ENCODE measurements at regions not wholly inside any gene's neighbourhood (a gene's known extent, or its start where the extent isn't known, plus 50 kb on each side); places are given as distances from the start of the nearest gene placed in this dataset.

DNA sequence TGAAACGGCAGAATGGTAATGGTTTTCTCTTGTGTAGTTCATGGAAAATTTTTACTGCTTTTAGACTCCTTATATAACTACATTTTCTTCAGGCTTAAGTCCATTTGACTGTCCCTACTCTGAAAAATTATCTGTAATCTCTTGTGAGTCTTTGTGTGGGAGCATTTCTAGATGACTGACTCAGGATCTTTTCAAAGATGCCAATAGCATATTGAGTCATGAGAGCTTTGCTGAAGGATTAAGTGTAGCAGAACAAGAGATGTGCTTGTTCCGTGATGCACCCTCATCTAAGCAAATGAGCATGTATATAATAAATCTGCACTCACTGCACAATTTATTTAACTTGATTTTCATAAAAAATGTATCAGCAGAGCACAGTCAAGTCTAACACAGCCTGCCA lies 298.7 kb upstream of the CDH6 start:
- peak; percentile 20 for DNase-seq (ENCODE audit: low read depth, low spot score)
- no peaks in the 10 kb centered on the region for H3K27me3 ChIP-seq (ENCODE audit: control insufficient read depth, insufficient read depth, low read length)
- TF ChIP-seq, protein P1, sequence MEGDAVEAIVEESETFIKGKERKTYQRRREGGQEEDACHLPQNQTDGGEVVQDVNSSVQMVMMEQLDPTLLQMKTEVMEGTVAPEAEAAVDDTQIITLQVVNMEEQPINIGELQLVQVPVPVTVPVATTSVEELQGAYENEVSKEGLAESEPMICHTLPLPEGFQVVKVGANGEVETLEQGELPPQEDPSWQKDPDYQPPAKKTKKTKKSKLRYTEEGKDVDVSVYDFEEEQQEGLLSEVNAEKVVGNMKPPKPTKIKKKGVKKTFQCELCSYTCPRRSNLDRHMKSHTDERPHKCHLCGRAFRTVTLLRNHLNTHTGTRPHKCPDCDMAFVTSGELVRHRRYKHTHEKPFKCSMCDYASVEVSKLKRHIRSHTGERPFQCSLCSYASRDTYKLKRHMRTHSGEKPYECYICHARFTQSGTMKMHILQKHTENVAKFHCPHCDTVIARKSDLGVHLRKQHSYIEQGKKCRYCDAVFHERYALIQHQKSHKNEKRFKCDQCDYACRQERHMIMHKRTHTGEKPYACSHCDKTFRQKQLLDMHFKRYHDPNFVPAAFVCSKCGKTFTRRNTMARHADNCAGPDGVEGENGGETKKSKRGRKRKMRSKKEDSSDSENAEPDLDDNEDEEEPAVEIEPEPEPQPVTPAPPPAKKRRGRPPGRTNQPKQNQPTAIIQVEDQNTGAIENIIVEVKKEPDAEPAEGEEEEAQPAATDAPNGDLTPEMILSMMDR (IDR thresholded peaks at IDR 0.05; ENCODE audit: low read depth, low read length) = no peak
- ChIA-PET CTCF (no interaction called here), POLR2A (no interaction called here)
- H3K27ac ChIP-seq (ENCODE audit: low read depth, low read length) = no peak overlapping the region
- H3K4me3 ChIP-seq (ENCODE audit: low read depth, low read length) = no peak overlapping the region
- H3K9me3 ChIP-seq (ENCODE audit: control insufficient read depth, insufficient read depth, low read length) = no peaks in the 10 kb centered on the region

DNA sequence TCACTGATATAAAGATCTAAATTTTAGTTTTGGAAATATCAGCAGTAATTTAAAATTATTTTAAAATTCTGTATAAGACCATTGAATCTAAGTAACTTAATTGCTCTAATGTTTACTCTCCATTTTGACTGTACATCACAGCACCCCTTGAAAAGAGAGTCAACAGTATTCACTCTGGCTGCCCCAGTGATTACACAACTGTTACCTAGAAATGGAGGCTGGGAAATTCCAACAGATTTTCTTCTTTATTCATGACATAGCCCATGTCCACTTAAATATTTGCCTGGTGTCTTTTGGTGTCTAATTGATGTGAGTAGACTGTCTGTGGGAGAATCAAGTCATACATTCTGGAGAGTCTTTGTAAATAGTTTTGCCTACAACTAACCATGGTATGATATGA lies 301.8 kb upstream of the CDH6 start:
- CTCF ChIA-PET = interaction anchor here (1.3 kb wide), 1 partner anchor 341 kb away, joined by 4 read pairs; no protein-coding TSS in a partner anchor
- no peak overlapping the region for H3K4me3 ChIP-seq (ENCODE audit: low read depth, low read length)
- no peaks in the 10 kb centered on the region for H3K9me3 ChIP-seq (ENCODE audit: control insufficient read depth, insufficient read depth, low read length)
- POLR2A ChIA-PET = no interaction called here
- H3K27ac ChIP-seq (ENCODE audit: low read depth, low read length) = no peak overlapping the region
- TF ChIP-seq, protein P1 (IDR thresholded peaks at IDR 0.05; ENCODE audit: low read depth, low read length) = no peak
- H3K27me3 ChIP-seq (ENCODE audit: control insufficient read depth, insufficient read depth, low read length) = no peaks in the 10 kb centered on the region
- no peak for DNase-seq (ENCODE audit: low read depth, low spot score)

DNA sequence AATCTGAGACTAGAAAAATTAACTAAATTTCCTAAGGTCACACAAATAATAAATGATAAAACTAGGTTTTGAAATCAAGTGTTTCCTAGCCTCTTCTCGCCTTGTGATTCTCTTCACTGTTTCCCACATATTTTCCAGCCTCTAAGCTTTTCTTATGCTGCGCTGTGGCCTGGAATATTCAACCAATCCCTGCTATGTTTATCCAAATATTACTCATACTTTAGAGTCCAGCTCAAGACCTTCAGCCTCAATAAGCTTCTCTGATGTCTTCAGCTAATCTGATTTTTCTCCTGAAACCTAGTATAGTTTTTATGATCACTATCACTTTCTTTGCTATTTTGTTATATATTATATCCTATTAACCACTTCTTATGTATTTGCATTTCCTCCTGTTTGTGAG lies 303.1 kb upstream of the CDH6 start:
- ChIA-PET CTCF (no interaction called here), POLR2A (no interaction called here)
- no peak for DNase-seq (ENCODE audit: low read depth, low spot score)
- TF ChIP-seq, protein P1 (IDR thresholded peaks at IDR 0.05; ENCODE audit: low read depth, low read length) = no peak
- no peak overlapping the region for H3K4me3 ChIP-seq (ENCODE audit: low read depth, low read length)
- no peak overlapping the region for H3K27ac ChIP-seq (ENCODE audit: low read depth, low read length)
- H3K27me3 ChIP-seq (ENCODE audit: control insufficient read depth, insufficient read depth, low read length) = no peaks in the 10 kb centered on the region
- no peaks in the 10 kb centered on the region for H3K9me3 ChIP-seq (ENCODE audit: control insufficient read depth, insufficient read depth, low read length)

DNA sequence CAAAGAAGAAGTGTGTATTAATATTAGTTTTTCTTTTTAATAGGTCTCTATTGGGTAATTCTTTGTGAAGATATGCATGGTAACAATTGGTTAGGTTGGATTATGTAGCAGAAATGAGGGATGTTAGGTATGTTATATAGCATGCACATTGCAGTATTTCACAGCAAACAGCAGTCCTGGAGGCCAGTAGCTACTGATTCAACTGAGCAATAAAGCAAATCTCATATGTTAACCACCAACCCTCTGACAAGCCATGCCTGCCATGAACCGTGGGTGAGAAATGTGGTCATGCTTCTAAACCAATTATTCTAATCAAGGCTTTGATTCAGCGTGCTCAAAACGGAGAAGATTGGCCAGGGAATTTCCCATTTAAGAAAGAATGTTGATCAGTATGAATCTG lies 313.0 kb upstream of the CDH6 start:
- POLR2A ChIA-PET = no interaction called here
- H3K27ac ChIP-seq (ENCODE audit: low read depth, low read length) = no peak overlapping the region
- TF ChIP-seq, protein P1 (IDR thresholded peaks at IDR 0.05; ENCODE audit: low read depth, low read length) = no peak
- CTCF ChIA-PET = no interaction called here
- no peaks in the 10 kb centered on the region for H3K9me3 ChIP-seq (ENCODE audit: control insufficient read depth, insufficient read depth, low read length)
- H3K4me3 ChIP-seq (ENCODE audit: low read depth, low read length) = no peak overlapping the region
- DNase-seq (ENCODE audit: low read depth, low spot score) = no peak
- no peaks in the 10 kb centered on the region for H3K27me3 ChIP-seq (ENCODE audit: control insufficient read depth, insufficient read depth, low read length)

DNA sequence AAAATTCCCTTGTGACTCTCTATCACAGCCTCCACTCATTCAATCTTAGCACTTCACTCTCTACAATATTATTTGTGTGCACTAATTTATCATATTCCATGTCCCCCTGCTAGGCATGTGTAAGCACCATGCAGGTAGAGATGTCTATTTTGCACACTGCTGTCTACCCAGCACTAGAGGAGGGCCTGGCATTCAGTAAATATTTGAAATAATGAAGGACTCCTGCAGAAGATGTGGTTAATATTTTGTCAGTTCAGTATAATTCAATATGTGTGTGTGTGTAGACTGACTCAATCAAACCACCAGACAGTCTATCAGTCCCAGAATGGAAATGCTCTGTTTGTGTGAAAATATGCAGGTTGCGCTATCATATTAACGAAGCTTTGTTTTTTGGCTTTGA lies 313.6 kb upstream of the CDH6 start:
- Histone ChIP-seq H3K4me3 (ENCODE audit: low read depth, low read length) (no peak overlapping the region), H3K27ac (ENCODE audit: low read depth, low read length) (no peak overlapping the region), H3K9me3 (ENCODE audit: control insufficient read depth, insufficient read depth, low read length) (no peaks in the 10 kb centered on the region), H3K27me3 (ENCODE audit: control insufficient read depth, insufficient read depth, low read length) (no peaks in the 10 kb centered on the region)
- ChIA-PET POLR2A (no interaction called here), CTCF (no interaction called here)
- no peak for DNase-seq (ENCODE audit: low read depth, low spot score)
- TF ChIP-seq, protein P1 (IDR thresholded peaks at IDR 0.05; ENCODE audit: low read depth, low read length) = no peak
